Upper lobe of left lung (tissue), 6 donors: ENCODE measurements at regions not wholly inside any gene's neighbourhood (a gene's known extent, or its start where the extent isn't known, plus 50 kb on each side); places are given as distances from the start of the nearest gene placed in this dataset.
"Not testable (repeated sequence)": the region's sequence is repeated elsewhere in the genome, so short reads cannot be mapped to it uniquely, and the experiment has no call there.

ENCODE experiments used
- ATAC-seq, 2 donors: fragments of 200-7000 bp; cut with Tn5 transposase; one replicate each; pipeline ENCODE4 v1.9.1; 2022; ENCODE audit warnings: mild to moderate bottlenecking in 2 of 2, moderate library complexity in 2 of 2; ENCODE audit not compliant: low FRiP score in 2 of 2
- DNase-seq, 2 donors: peaks; one replicate each; pipeline ENCODE4 v3.0.0-alpha.2; 2019 to 2020
- H3K27ac ChIP-seq, 4 donors: fragments of 200-600 bp; sonication (generic); one replicate each; pipeline ENCODE4 v1.5.1; 2016 to 2019
- H3K27me3 ChIP-seq, 4 donors: fragments of 200-600 bp; sonication (generic); one replicate each; pipeline ENCODE4 v1.5.1; 2017 to 2019
- H3K36me3 ChIP-seq, 4 donors: fragments of 200-600 bp; sonication (generic); one replicate each; pipeline ENCODE4 v1.5.1; 2016 to 2019
- H3K4me1 ChIP-seq, 4 donors: fragments of 200-600 bp; sonication (generic); one replicate each; pipeline ENCODE4 v1.5.1; 2018 to 2019
- H3K4me3 ChIP-seq, 4 donors: fragments of 200-600 bp; sonication (generic); one replicate each; pipeline ENCODE4 v1.5.1; 2017 to 2019; ENCODE audit warnings: mild to moderate bottlenecking in 2 of 4, moderate library complexity in 1 of 4
- H3K9me3 ChIP-seq, 4 donors: fragments of 200-600 bp; sonication (generic); one replicate each; pipeline ENCODE4 v1.5.1; 2018 to 2019
- CTCF ChIP-seq, 6 experiments: fragments of 450-650 bp in 4 of 6; fragments of 200-600 bp in 2 of 6; sonication (generic) in 2 of 6; IDR thresholded peaks; one replicate each; pipeline ENCODE4 v1.5.1; 2016 to 2019; ENCODE audit warnings: antibody characterized with exemption in 6 of 6
- EP300 ChIP-seq, 4 donors: sonication (generic); formaldehyde crosslinking; IDR thresholded peaks; one replicate each; pipeline ENCODE4 v1.5.1; 2017; ENCODE audit warnings: antibody characterized with exemption in 4 of 4, control low read depth in 2 of 4
- POLR2A ChIP-seq, 4 donors: fragments of 450-650 bp; IDR thresholded peaks; one replicate each; pipeline ENCODE4 v1.5.1; 2016 to 2017; ENCODE audit warnings: antibody characterized with exemption in 4 of 4, mild to moderate bottlenecking in 2 of 4
- POLR2AphosphoS5 ChIP-seq, 2 donors: sonication (generic); formaldehyde crosslinking; IDR thresholded peaks; one replicate each; pipeline ENCODE4 v1.5.1; 2017; ENCODE audit warnings: antibody characterized with exemption in 2 of 2
- WGBS, 2 donors: methylation state at CpG; one replicate each; pipeline ENCODE4 v1.1.5; 2017 to 2018; 5-methylcytosine and 5-hydroxymethylcytosine counted together
- donor health status: DM: no; HTN: no; CAD: no; lungs with moderate emphysema.
- donor health status: DM: no; HTN: yes; CAD: no; lungs with severe emphysema.

- 89 to 96% methylated on average over 1 of the region's 1 CpG for WGBS, 2 donors
- no peak for TF ChIP-seq EP300 (IDR thresholded peaks at IDR 0.05)
- Histone ChIP-seq H3K4me3 (no peak overlapping the region), H3K9me3 (no peaks in the 10 kb centered on the region), H3K36me3 (no peaks in the 10 kb centered on the region), H3K27ac (no peak overlapping the region), H3K4me1 (no peaks in the 10 kb centered on the region), H3K27me3 (no peaks in the 10 kb centered on the region)
- DNase-seq (no peak), ATAC-seq (no peak)
These were observed 75.2 kb upstream of the CHCHD3 start for GRCh38 chr7:133157045-133157444.

GRCh38 chr7:133164498-133164897 lies 82.6 kb upstream of the CHCHD3 start:
- H3K36me3 ChIP-seq = no peaks in the 10 kb centered on the region
- no peak overlapping the region for H3K4me3 ChIP-seq
- no peak for ATAC-seq
- no peak for DNase-seq
- H3K9me3 ChIP-seq = no peaks in the 10 kb centered on the region
- no peak overlapping the region for H3K27ac ChIP-seq
- H3K4me1 ChIP-seq = no peaks in the 10 kb centered on the region
- no peaks in the 10 kb centered on the region for H3K27me3 ChIP-seq
- TF ChIP-seq CTCF (IDR thresholded peaks at IDR 0.05) (no peak), EP300 (IDR thresholded peaks at IDR 0.05) (no peak), POLR2AphosphoS5 (IDR thresholded peaks at IDR 0.05) (no peak), POLR2A (IDR thresholded peaks at IDR 0.05) (no peak)
- 80 to 86% methylated on average over 5 to 6 of the region's 6 CpGs for WGBS, 2 donors

- Histone ChIP-seq H3K4me1 (no peaks in the 10 kb centered on the region), H3K27ac (no peak overlapping the region), H3K9me3 (no peaks in the 10 kb centered on the region), H3K27me3 (no peaks in the 10 kb centered on the region), H3K36me3 (no peaks in the 10 kb centered on the region), H3K4me3 (no peak overlapping the region)
- 88 to 93% methylated on average over 2 of the region's 2 CpGs for WGBS, 2 donors
- ATAC-seq = no peak
- TF ChIP-seq POLR2AphosphoS5 (IDR thresholded peaks at IDR 0.05) (no peak), EP300 (IDR thresholded peaks at IDR 0.05) (no peak), CTCF (IDR thresholded peaks at IDR 0.05) (no peak), POLR2A (IDR thresholded peaks at IDR 0.05) (no peak)
- no peak for DNase-seq
These were observed 83.1 kb upstream of the CHCHD3 start for GRCh38 chr7:133165001-133165400.

- DNase-seq (no peak), ATAC-seq (no peak)
- no peak for TF ChIP-seq POLR2AphosphoS5 (IDR thresholded peaks at IDR 0.05)
- TF ChIP-seq EP300 (IDR thresholded peaks at IDR 0.05) = no peak
- no peak for TF ChIP-seq POLR2A (IDR thresholded peaks at IDR 0.05)
- no peak for TF ChIP-seq CTCF (IDR thresholded peaks at IDR 0.05)
- Histone ChIP-seq H3K4me3 (no peak overlapping the region), H3K36me3 (no peaks in the 10 kb centered on the region), H3K4me1 (no peaks in the 10 kb centered on the region), H3K9me3 (no peaks in the 10 kb centered on the region), H3K27me3 (no peaks in the 10 kb centered on the region), H3K27ac (no peak overlapping the region)
- 56 to 67% methylated on average over 4 of the region's 4 CpGs for WGBS, 2 donors
These were observed 83.6 kb upstream of the CHCHD3 start for GRCh38 chr7:133165529-133165928.

- WGBS, 2 donors = 43 to 76% methylated on average over 5 of the region's 5 CpGs
- ATAC-seq = no peak
These were observed 85.4 kb upstream of the CHCHD3 start for GRCh38 chr7:133167300-133167699.

GRCh38 chr7:133169167-133169822 lies 83.6 kb upstream of the EXOC4 start:
- not testable (repeated sequence) for H3K4me3 ChIP-seq, H3K9me3 ChIP-seq, H3K27me3 ChIP-seq, DNase-seq, H3K4me1 ChIP-seq, ATAC-seq, H3K27ac ChIP-seq, H3K36me3 ChIP-seq
- whole genome bisulfite sequencing, 2 donors = 82 to 87% methylated on average over 10 of the region's 11 CpGs

More at GRCh38 chr7:133167300-133167699, 85.4 kb upstream of the CHCHD3 start:
- Histone ChIP-seq H3K4me3 (no peak overlapping the region), H3K36me3 (no peaks in the 10 kb centered on the region), H3K27me3 (no peaks in the 10 kb centered on the region), H3K27ac (no peak overlapping the region), H3K9me3 (no peaks in the 10 kb centered on the region), H3K4me1 (no peaks in the 10 kb centered on the region)
- TF ChIP-seq POLR2AphosphoS5 (IDR thresholded peaks at IDR 0.05) = no peak
- no peak for TF ChIP-seq POLR2A (IDR thresholded peaks at IDR 0.05)
- TF ChIP-seq CTCF (IDR thresholded peaks at IDR 0.05) = no peak
- no peak for TF ChIP-seq EP300 (IDR thresholded peaks at IDR 0.05)
- DNase-seq = no peak

- not testable (repeated sequence) for H3K27ac ChIP-seq, H3K27me3 ChIP-seq, H3K36me3 ChIP-seq, H3K4me3 ChIP-seq, H3K4me1 ChIP-seq, ATAC-seq, H3K9me3 ChIP-seq
- DNase-seq = peak in 1 of 2 donors; percentile 72
- 77 to 87% methylated on average over 9 to 24 of the region's 24 CpGs for WGBS, 2 donors
These were observed 75.4 kb upstream of the EXOC4 start for GRCh38 chr7:133177476-133177875.
